Panc1 (cell line): ENCODE measurements at regions not wholly inside any gene's neighbourhood (a gene's known extent, or its start where the extent isn't known, plus 50 kb on each side); places are given as distances from the start of the nearest gene placed in this dataset.

Experiments used
- ATAC-seq: fragments of 200-7000 bp; cut with Tn5 transposase; 2 replicates; pipeline ENCODE4 v1.9.1; 2020; ENCODE audit warnings: mild to moderate bottlenecking, moderate library complexity
- BruUV-seq: library from RNA; stranded (reverse); fragments of 400-500 nt; replicated peaks from 2 replicates; lab custom pipeline; 2021; lab: Mats Ljungman, UMichigan
- CTCF ChIA-PET: fragments of 300-600 bp; sonication (Branson Sonifier 250); formaldehyde crosslinking; loops from one replicate; lab custom pipeline; 2022; ENCODE audit warnings: antibody characterized with exemption; lab: Charles Lee
- POLR2A ChIA-PET: fragments of 300-600 bp; sonication (Branson Sonifier 250); formaldehyde crosslinking; loops from one replicate; lab custom pipeline; 2022; ENCODE audit warnings: antibody characterized with exemption; lab: Charles Lee
- DNase-seq: peaks from one replicate; pipeline ENCODE4 v3.0.0-alpha.2; 2010; ENCODE audit warnings: low read depth, low spot score
- H3K27ac ChIP-seq: 2 replicates; pipeline ENCODE4 v1.5.1; 2011; ENCODE audit warnings: mild to moderate bottlenecking, low read length, inconsistent platforms
- H3K27me3 ChIP-seq: fragments of 200-500 bp; sonication (Bioruptor generic); 2 replicates; pipeline ENCODE4 v1.6.0; 2014; ENCODE audit warnings: low read length, inconsistent platforms; ENCODE audit not compliant: control insufficient read depth, insufficient read depth
- H3K36me3 ChIP-seq: fragments of 200-500 bp; sonication (Bioruptor generic); 2 replicates; pipeline ENCODE4 v1.5.1; 2014; ENCODE audit warnings: inconsistent platforms, mild to moderate bottlenecking, low read length, moderate library complexity; ENCODE audit not compliant: control insufficient read depth, insufficient read depth
- H3K4me1 ChIP-seq: 2 replicates; pipeline ENCODE4 v1.5.1; 2011; ENCODE audit warnings: inconsistent platforms, mild to moderate bottlenecking, low read length, moderate library complexity; ENCODE audit not compliant: control insufficient read depth, insufficient read depth
- H3K4me3 ChIP-seq, 2 experiments: 2 replicates each; pipeline ENCODE4 v1.5.1; 2011 to 2012; ENCODE audit warnings: low read depth in 2 of 2, low read length in 2 of 2, mild to moderate bottlenecking in 2 of 2, inconsistent platforms in 1 of 2, moderate library complexity in 1 of 2
- H3K9me3 ChIP-seq: fragments of 200-500 bp; sonication (Bioruptor generic); 2 replicates; pipeline ENCODE4 v1.5.1; 2014; ENCODE audit warnings: low read depth, mild to moderate bottlenecking, inconsistent platforms, low read length, moderate library complexity; ENCODE audit not compliant: control insufficient read depth, insufficient read depth
- CTCF ChIP-seq: fragments of 450-650 bp; IDR thresholded peaks from 2 replicates; pipeline ENCODE4 v1.5.1; 2017; ENCODE audit warnings: mild to moderate bottlenecking
- POLR2AphosphoS5 ChIP-seq: IDR thresholded peaks from 2 replicates; pipeline ENCODE4 v1.6.1; 2012; ENCODE audit warnings: mild to moderate bottlenecking, low read depth, low read length, moderate library complexity
- REST ChIP-seq, 2 experiments: IDR thresholded peaks; 2 replicates each; pipeline ENCODE4 v1.6.1; 2011 to 2012; ENCODE audit warnings: low read depth in 2 of 2, control low read depth in 1 of 2, low read length in 1 of 2, mild to moderate bottlenecking in 1 of 2, moderate library complexity in 1 of 2; ENCODE audit not compliant: insufficient read depth in 1 of 2
- SIN3A ChIP-seq: IDR thresholded peaks from 2 replicates; pipeline ENCODE4 v1.6.1; 2012; ENCODE audit warnings: low read depth, mild to moderate bottlenecking, low read length, moderate library complexity, borderline replicate concordance; ENCODE audit not compliant: insufficient read depth
- TCF7L2 ChIP-seq: IDR thresholded peaks from 2 replicates; pipeline ENCODE4 v1.6.1; 2011; ENCODE audit warnings: mild to moderate bottlenecking, low read depth, low read length, inconsistent platforms
- in situ Hi-C: cut with HindIII; loops from 2 replicates; pipeline ENCODE4 v1.10.0; 2016; ENCODE audit warnings: low sequenced_read_pairs, low pct_unique_long_range_greater_than_20kb
- intact Hi-C: fragments of 100-400 bp; cut with micrococcal nuclease; formaldehyde crosslinking; loops from one replicate; pipeline ENCODE4 v1.10.0; 2022; ENCODE audit not compliant: unreplicated experiment

GRCh38 chr3:66744521-66744920 is 243.7 kb upstream of the LRIG1 start:
- no peak overlapping the region for H3K27ac ChIP-seq
- no peak for DNase-seq
- no peak overlapping the region for H3K4me3 ChIP-seq
- ChIA-PET CTCF (no interaction called here), POLR2A (no interaction called here)
- intact Hi-C loops (no loop called here), in situ Hi-C loops (no loop called here)
- no TSS peak for BruUV-seq
- no peaks in the 10 kb centered on the region for H3K9me3 ChIP-seq
- H3K36me3 ChIP-seq = no peaks in the 10 kb centered on the region
- ATAC-seq = no peak
- no peaks in the 10 kb centered on the region for H3K4me1 ChIP-seq
- TF ChIP-seq REST (IDR thresholded peaks at IDR 0.05; ENCODE audit: insufficient read depth in 1 of 2, low read depth in 2 of 2, low read length in 1 of 2) (no peak), CTCF (no peak), POLR2AphosphoS5 (no peak), TCF7L2 (no peak), SIN3A (no peak)
- H3K27me3 ChIP-seq = no peaks in the 10 kb centered on the region

GRCh38 chr3:66744986-66745385 is 244.2 kb upstream of the LRIG1 start:
- intact Hi-C loops (no loop called here), in situ Hi-C loops (no loop called here)
- POLR2A ChIA-PET = no interaction called here
- BruUV-seq = no TSS peak
- ATAC-seq = no peak
- H3K27ac ChIP-seq = no peak overlapping the region
- H3K27me3 ChIP-seq = no peaks in the 10 kb centered on the region
- CTCF ChIA-PET = no interaction called here
- H3K4me3 ChIP-seq = no peak overlapping the region
- H3K36me3 ChIP-seq = no peaks in the 10 kb centered on the region
- no peaks in the 10 kb centered on the region for H3K4me1 ChIP-seq
- TF ChIP-seq REST (IDR thresholded peaks at IDR 0.05; ENCODE audit: insufficient read depth in 1 of 2, low read depth in 2 of 2, low read length in 1 of 2) (no peak), SIN3A (no peak), POLR2AphosphoS5 (no peak)
- no peak for DNase-seq
- no peaks in the 10 kb centered on the region for H3K9me3 ChIP-seq
